Thoracic aorta (tissue), 2 donors: ENCODE measurements at regions not wholly inside any gene's neighbourhood (a gene's known extent, or its start where the extent isn't known, plus 50 kb on each side); places are given as distances from the start of the nearest gene placed in this dataset.

Experiments
- ATAC-seq: fragments of 150-250 bp; one replicate; pipeline ENCODE4 v1.8.0; 2017; ENCODE audit warnings: low read depth; ENCODE audit not compliant: insufficient number of reproducible peaks, low FRiP score
- DNase-seq: peaks from one replicate; pipeline ENCODE4 v3.0.0-alpha.2; 2020; ENCODE audit warnings: low spot score
- H3K27ac ChIP-seq, 2 donors: fragments of 200-600 bp; sonication (generic); 1 replicate in 1 of 2; 2 replicates in 1 of 2; pipeline ENCODE4 v1.5.1; 2016; ENCODE audit warnings: mild to moderate bottlenecking in 2 of 2, moderate library complexity in 2 of 2
- H3K27me3 ChIP-seq: fragments of 200-600 bp; sonication (generic); replicated peaks from 2 replicates; pipeline ENCODE4 v1.6.0; 2016; ENCODE audit warnings: mild to moderate bottlenecking; ENCODE audit not compliant: insufficient read depth
- H3K36me3 ChIP-seq: fragments of 200-600 bp; sonication (generic); one replicate; pipeline ENCODE4 v1.5.1; 2016
- H3K4me1 ChIP-seq, 2 donors: fragments of 200-600 bp; sonication (generic); 1 replicate in 1 of 2; 2 replicates in 1 of 2; pipeline versions ENCODE4 v1.5.1 to v1.6.0; 2016; ENCODE audit warnings: low read depth in 2 of 2, mild to moderate bottlenecking in 1 of 2; ENCODE audit not compliant: control insufficient read depth in 1 of 2
- H3K4me3 ChIP-seq: fragments of 200-600 bp; sonication (generic); 2 replicates; pipeline ENCODE4 v1.5.1; 2016; ENCODE audit warnings: mild to moderate bottlenecking
- H3K9me3 ChIP-seq: fragments of 200-600 bp; sonication (generic); 2 replicates; pipeline ENCODE4 v1.5.1; 2016
- TF ChIP-seq, protein P1 (sequence below): fragments of 200-600 bp; sonication (generic); IDR thresholded peaks from one replicate; pipeline ENCODE4 v1.5.1; 2019; ENCODE audit warnings: antibody characterized with exemption

DNA sequence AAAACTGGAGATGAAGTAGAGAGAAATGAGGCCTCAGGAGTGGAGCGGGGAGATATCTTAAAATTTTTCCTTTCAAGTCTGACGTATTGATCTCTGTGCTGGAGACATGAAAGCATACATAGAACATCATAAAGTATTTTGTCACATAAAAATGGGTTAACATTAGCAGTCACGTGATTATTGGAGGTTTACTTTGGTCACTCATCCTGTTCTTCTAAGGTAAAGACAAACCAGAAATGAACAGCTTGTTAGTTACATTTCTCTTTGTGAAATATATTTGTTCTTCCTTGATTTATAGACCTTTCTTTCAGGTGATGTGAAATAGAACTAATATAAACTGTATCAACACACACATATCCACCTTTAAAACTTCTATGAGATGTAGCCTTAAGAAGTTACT is 324.1 kb downstream of the SQOR start:
- DNase-seq = no peak
- no peaks in the 10 kb centered on the region for H3K9me3 ChIP-seq
- H3K27me3 ChIP-seq = no peaks in the 10 kb centered on the region
- no peaks in the 10 kb centered on the region for H3K36me3 ChIP-seq
- ATAC-seq = no peak
- TF ChIP-seq, protein P1, sequence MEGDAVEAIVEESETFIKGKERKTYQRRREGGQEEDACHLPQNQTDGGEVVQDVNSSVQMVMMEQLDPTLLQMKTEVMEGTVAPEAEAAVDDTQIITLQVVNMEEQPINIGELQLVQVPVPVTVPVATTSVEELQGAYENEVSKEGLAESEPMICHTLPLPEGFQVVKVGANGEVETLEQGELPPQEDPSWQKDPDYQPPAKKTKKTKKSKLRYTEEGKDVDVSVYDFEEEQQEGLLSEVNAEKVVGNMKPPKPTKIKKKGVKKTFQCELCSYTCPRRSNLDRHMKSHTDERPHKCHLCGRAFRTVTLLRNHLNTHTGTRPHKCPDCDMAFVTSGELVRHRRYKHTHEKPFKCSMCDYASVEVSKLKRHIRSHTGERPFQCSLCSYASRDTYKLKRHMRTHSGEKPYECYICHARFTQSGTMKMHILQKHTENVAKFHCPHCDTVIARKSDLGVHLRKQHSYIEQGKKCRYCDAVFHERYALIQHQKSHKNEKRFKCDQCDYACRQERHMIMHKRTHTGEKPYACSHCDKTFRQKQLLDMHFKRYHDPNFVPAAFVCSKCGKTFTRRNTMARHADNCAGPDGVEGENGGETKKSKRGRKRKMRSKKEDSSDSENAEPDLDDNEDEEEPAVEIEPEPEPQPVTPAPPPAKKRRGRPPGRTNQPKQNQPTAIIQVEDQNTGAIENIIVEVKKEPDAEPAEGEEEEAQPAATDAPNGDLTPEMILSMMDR = no peak
- H3K4me3 ChIP-seq = no peak overlapping the region
- H3K27ac ChIP-seq = no peak overlapping the region
- no peaks in the 10 kb centered on the region for H3K4me1 ChIP-seq

DNA sequence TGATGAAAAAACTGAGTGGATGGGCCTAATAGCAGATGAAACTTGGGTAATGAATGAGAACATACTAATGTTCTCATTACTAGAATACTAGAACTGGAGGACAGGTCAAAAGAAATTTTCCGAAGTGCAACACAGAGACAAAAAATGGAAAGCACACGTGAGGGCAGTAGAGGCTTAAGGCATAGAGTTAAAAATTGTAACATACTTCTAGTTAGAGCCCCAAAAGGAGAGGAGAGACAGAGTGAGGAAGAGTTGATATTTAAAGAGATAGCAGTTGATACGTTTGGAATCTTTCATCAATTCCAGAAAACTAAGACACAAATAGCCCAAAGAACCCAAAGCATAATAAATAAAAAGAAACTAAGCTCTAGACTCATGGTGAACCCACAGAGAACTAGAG is 327.9 kb downstream of the SQOR start:
- Histone ChIP-seq H3K9me3 (no peaks in the 10 kb centered on the region), H3K27ac (no peak overlapping the region), H3K36me3 (no peaks in the 10 kb centered on the region), H3K4me1 (no peaks in the 10 kb centered on the region), H3K27me3 (no peaks in the 10 kb centered on the region), H3K4me3 (no peak overlapping the region)
- TF ChIP-seq, protein P1 = no peak
- ATAC-seq = no peak
- no peak for DNase-seq

GRCh38 chr15:45970542-45970941 is 335.7 kb downstream of the SQOR start:
- H3K27ac ChIP-seq = no peak overlapping the region
- no peaks in the 10 kb centered on the region for H3K36me3 ChIP-seq
- no peaks in the 10 kb centered on the region for H3K27me3 ChIP-seq
- no peak for DNase-seq
- no peaks in the 10 kb centered on the region for H3K4me1 ChIP-seq
- no peak for ATAC-seq
- H3K4me3 ChIP-seq = no peak overlapping the region
- TF ChIP-seq, protein P1 = no peak
- no peaks in the 10 kb centered on the region for H3K9me3 ChIP-seq

DNA sequence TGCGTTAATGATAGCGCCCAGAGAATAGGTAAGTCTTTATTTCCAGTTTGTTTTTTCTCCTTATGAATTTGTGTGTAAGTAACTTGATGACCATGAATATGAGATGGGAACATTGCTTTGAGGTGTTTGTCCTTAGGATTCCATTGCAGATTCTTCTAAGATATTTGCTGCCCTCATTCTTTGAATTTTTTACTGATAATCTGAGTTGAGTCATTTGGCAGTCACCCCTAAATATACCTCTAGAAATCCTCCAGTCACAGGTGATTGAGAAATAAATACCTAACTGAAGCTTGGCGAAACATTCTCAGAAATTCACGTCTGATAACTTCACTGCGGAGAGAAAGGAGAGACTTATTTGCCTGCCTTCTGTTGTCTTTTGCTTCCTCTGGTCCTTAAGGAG is 345.5 kb downstream of the SQOR start:
- no peak for ATAC-seq
- TF ChIP-seq, protein P1 = no peak

GRCh38 chr15:45981625-45982024 is 346.8 kb downstream of the SQOR start:
- ATAC-seq (no peak), DNase-seq (no peak)
- Histone ChIP-seq H3K4me3 (no peak overlapping the region), H3K36me3 (no peaks in the 10 kb centered on the region), H3K27ac (no peak overlapping the region), H3K9me3 (no peaks in the 10 kb centered on the region), H3K4me1 (no peaks in the 10 kb centered on the region), H3K27me3 (no peaks in the 10 kb centered on the region)
- TF ChIP-seq, protein P1 = no peak

More for the DNA sequence above, 345.5 kb downstream of the SQOR start:
- Histone ChIP-seq H3K27ac (no peak overlapping the region), H3K4me1 (no peaks in the 10 kb centered on the region), H3K36me3 (no peaks in the 10 kb centered on the region), H3K27me3 (no peaks in the 10 kb centered on the region), H3K9me3 (no peaks in the 10 kb centered on the region), H3K4me3 (no peak overlapping the region)
- DNase-seq = no peak
